ENCODE measurements at regions not wholly inside any gene's neighbourhood (a gene's known extent, or its start where the extent isn't known, plus 50 kb on each side); places are given as distances from the start of the nearest gene placed in this dataset.

DNA sequence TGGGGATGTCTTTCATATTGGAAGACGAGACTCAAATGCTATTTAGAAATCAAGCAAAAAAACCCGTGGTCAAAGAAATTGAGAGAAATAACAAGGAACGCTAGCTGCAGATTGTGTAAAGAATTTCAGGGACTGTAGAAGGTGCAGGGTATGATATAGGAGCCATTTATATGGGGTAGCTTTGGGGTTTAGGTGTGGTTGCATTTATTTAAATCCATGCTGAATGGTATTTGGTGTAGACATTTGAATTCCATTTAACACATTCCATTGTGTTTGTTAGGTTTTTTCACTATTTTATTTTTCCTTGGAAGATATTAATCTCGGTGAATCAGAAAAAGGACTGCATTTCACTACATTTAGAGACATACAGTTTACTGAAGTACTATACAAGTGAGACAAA lies 341.0 kb upstream of the GALNTL6 start:
- H3K27ac Mint-ChIP-seq (ENCODE audit: unreplicated experiment), result no peak overlapping the region
- no peak for DNase-seq (ENCODE audit: low spot score)
- H3K9me3 Mint-ChIP-seq (ENCODE audit: low read depth), result no peaks in the 10 kb centered on the region
- no peak overlapping the region for H3K4me3 Mint-ChIP-seq (ENCODE audit: unreplicated experiment)
- H3K4me1 Mint-ChIP-seq (ENCODE audit: low read depth), result peaks cover 6% of the 10 kb centered on the region
- no peaks in the 10 kb centered on the region for H3K36me3 Mint-ChIP-seq (ENCODE audit: low read depth)
- H3K27me3 Mint-ChIP-seq (ENCODE audit: low read depth), result peaks cover 3% of the 10 kb centered on the region
- TF ChIP-seq, protein P1, sequence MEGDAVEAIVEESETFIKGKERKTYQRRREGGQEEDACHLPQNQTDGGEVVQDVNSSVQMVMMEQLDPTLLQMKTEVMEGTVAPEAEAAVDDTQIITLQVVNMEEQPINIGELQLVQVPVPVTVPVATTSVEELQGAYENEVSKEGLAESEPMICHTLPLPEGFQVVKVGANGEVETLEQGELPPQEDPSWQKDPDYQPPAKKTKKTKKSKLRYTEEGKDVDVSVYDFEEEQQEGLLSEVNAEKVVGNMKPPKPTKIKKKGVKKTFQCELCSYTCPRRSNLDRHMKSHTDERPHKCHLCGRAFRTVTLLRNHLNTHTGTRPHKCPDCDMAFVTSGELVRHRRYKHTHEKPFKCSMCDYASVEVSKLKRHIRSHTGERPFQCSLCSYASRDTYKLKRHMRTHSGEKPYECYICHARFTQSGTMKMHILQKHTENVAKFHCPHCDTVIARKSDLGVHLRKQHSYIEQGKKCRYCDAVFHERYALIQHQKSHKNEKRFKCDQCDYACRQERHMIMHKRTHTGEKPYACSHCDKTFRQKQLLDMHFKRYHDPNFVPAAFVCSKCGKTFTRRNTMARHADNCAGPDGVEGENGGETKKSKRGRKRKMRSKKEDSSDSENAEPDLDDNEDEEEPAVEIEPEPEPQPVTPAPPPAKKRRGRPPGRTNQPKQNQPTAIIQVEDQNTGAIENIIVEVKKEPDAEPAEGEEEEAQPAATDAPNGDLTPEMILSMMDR (IDR thresholded peaks at IDR 0.05), result no peak

- TF ChIP-seq, protein P1 (IDR thresholded peaks at IDR 0.05), result no peak
- Mint-ChIP-seq H3K4me3 (ENCODE audit: unreplicated experiment) (no peak overlapping the region), H3K36me3 (ENCODE audit: low read depth) (no peaks in the 10 kb centered on the region), H3K9me3 (ENCODE audit: low read depth) (peaks cover 4% of the 10 kb centered on the region), H3K4me1 (ENCODE audit: low read depth) (peaks cover 6% of the 10 kb centered on the region), H3K27ac (ENCODE audit: unreplicated experiment) (no peak overlapping the region), H3K27me3 (ENCODE audit: low read depth) (no peaks in the 10 kb centered on the region)
- DNase-seq (ENCODE audit: low spot score), result no peak
Observed at GRCh38 chr4:171464499-171464898, 348.7 kb upstream of the GALNTL6 start.

DNA sequence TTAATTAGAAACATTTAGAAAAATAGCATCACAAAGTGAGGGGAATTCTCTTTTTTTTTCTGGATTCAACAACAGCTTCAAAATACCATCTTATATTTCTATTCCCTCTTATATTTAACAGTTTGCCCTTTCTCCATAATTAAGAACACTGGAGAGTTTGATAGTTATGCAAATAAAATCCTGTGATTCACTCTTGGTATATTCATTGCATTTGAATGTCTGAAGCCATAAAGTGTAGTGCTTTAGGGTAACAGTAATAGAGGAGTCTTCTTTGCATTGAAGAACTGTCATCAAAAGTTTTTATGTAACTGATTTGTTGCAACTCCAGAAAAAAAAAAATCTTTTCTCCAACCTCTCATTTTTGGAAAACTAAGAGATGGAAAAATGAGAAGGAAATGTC lies 352.0 kb upstream of the GALNTL6 start:
- H3K27me3 Mint-ChIP-seq (ENCODE audit: low read depth), result no peaks in the 10 kb centered on the region
- H3K4me1 Mint-ChIP-seq (ENCODE audit: low read depth), result no peaks in the 10 kb centered on the region
- peaks cover 14% of the 10 kb centered on the region for H3K9me3 Mint-ChIP-seq (ENCODE audit: low read depth)

DNA sequence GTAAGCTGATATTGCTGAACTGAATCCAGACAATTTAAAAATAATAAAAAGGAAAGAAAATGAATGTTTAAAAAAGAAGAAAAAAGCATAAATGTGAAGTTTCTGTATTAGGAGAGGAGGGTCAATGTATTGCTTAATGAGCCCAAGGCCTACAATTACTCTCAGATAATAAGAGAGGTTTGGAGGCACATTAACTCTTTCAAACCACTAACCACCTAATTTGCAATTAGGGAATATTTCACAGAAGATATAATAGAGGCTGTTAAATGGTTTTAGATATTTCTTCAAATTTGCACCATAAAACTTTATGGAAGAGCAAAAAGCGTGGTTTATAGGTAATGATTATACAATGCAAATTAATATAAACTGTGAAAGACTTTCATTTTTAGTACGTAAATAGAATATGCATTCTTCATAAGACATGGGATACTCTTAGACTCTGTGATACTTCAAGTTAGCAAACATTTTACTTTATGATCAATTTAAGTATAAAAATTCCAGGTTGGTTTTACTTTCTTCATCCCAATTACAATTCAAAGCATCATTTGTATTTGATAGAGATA lies 364.2 kb upstream of the GALNTL6 start:
- DNase-seq (ENCODE audit: low spot score), result no peak
- Mint-ChIP-seq H3K9me3 (ENCODE audit: low read depth) (no peaks in the 10 kb centered on the region), H3K36me3 (ENCODE audit: low read depth) (no peaks in the 10 kb centered on the region), H3K27ac (ENCODE audit: unreplicated experiment) (no peak overlapping the region), H3K27me3 (ENCODE audit: low read depth) (no peaks in the 10 kb centered on the region), H3K4me1 (ENCODE audit: low read depth) (peaks cover 7% of the 10 kb centered on the region), H3K4me3 (ENCODE audit: unreplicated experiment) (no peak overlapping the region)
- TF ChIP-seq, protein P1 (IDR thresholded peaks at IDR 0.05), result no peak

More for the DNA sequence above, 352.0 kb upstream of the GALNTL6 start:
- Mint-ChIP-seq H3K36me3 (ENCODE audit: low read depth) (peaks cover 2% of the 10 kb centered on the region), H3K4me3 (ENCODE audit: unreplicated experiment) (no peak overlapping the region), H3K27ac (ENCODE audit: unreplicated experiment) (no peak overlapping the region)
- TF ChIP-seq, protein P1 (IDR thresholded peaks at IDR 0.05), result no peak
- DNase-seq (ENCODE audit: low spot score), result no peak

GRCh38 chr4:171448358-171448757 lies 364.8 kb upstream of the GALNTL6 start:
- H3K4me3 Mint-ChIP-seq (ENCODE audit: unreplicated experiment), result no peak overlapping the region
- no peaks in the 10 kb centered on the region for H3K36me3 Mint-ChIP-seq (ENCODE audit: low read depth)
- H3K27ac Mint-ChIP-seq (ENCODE audit: unreplicated experiment), result no peak overlapping the region
- no peaks in the 10 kb centered on the region for H3K9me3 Mint-ChIP-seq (ENCODE audit: low read depth)
- DNase-seq (ENCODE audit: low spot score), result no peak
- H3K4me1 Mint-ChIP-seq (ENCODE audit: low read depth), result peaks cover 7% of the 10 kb centered on the region
- no peaks in the 10 kb centered on the region for H3K27me3 Mint-ChIP-seq (ENCODE audit: low read depth)
- TF ChIP-seq, protein P1 (IDR thresholded peaks at IDR 0.05), result no peak

Data from chondrocyte (in vitro differentiated cells).